ENCODE measurements at regions not wholly inside any gene's neighbourhood (a gene's known extent, or its start where the extent isn't known, plus 50 kb on each side); places are given as distances from the start of the nearest gene placed in this dataset.

DNA sequence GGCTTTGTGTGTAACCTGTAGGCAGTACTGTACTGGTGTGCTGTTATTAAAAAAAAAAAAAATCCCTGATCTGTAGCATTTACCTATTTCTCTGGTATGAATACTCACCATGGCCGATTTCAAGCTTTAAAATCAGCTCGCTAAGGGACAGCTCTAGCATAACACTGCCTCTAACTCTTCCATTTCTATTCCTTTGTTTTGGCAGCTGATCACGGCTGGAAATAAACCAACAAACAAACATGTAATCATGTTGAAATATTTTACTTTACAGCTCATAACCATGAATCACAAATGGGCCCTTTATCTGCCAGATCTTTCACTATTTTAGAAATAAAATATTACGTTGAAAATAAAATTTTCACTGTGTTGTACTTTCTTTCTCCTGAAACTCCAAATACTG, 60.5 kb upstream of the IL15 start:
- no peak for DNase-seq (ENCODE audit: extremely low read depth in 1 of 2, low read depth in 1 of 2)

DNA sequence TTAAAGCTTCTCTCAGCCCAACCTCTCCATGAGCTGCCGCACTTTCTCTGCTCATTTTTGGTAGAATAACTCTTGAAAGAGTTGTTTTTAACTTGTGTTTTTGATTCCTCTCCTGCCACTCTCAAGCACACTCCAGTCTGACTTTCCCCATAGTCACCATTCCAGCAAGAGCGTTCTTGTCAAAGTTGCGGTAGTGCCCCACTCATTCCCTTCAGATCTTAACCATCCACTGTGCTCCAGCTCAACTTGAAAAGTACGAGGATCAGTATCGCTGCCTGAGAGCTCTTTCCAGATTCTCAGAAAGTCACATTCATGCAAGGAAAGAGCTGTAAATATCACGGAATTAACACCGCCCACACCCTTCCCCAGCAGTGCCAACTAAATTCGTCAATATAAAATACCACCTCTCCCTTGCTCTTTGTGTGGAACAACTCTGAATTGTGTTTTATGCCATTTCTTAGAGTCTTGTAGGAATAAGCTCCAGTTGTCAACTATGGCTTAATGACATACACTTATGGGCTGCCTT, 59.7 kb upstream of the IL15 start:
- DNase-seq (ENCODE audit: extremely low read depth in 1 of 2, low read depth in 1 of 2) = no peak

DNA sequence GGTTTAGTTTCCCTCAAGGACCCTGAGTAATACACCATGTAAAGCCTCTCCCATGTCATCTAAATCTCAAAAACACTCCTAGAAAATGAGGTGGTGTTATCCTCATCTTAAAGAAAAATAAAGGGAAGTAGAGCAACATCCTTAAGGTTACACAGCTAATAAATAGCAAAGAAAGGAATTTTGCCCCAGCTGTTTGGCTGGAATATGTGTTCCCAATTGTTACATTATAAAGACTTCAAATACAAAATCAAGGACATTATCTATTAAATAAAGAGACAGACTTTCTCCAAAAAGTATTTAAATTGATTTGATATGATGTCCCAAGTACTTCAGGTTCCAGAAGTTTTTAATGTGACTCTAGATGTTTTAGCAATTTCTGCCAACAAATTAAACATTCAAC, 57.9 kb upstream of the IL15 start:
- no peak for DNase-seq (ENCODE audit: extremely low read depth in 1 of 2, low read depth in 1 of 2)

DNA sequence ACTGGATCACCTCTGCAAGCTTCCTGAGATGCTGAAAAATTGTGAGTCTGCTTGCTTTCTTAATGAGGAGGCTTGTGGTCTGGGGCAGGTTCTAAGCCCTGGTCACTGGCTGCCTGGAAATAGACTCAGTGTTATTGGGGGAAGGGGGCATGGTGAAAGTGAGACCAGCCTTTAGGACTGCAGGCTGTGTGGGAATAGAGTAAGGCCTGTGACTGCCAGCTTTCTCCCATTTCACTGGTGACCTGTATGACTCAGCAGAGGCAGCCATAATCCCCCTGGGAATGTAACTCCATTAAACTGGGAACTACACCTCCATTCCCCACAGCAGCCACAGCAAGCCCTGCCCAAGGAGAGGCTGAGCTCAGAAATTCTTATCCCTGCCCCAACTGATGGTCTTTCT, 55.9 kb upstream of the IL15 start:
- no peak for DNase-seq (ENCODE audit: extremely low read depth in 1 of 2, low read depth in 1 of 2)

All from activated CD8-positive, alpha-beta memory T cell treated with anti-CD3 and anti-CD28 coated beads for 1 hour (primary cell).